HG03095 (cell line): ENCODE measurements at regions not wholly inside any gene's neighbourhood (a gene's known extent, or its start where the extent isn't known, plus 50 kb on each side); places are given as distances from the start of the nearest gene placed in this dataset.

ENCODE experiments used
- ATAC-seq: cut with Tn5 transposase; IDR thresholded peaks from one replicate; pipeline ENCODE4 v1.9.1; 2021; ENCODE audit warnings: moderate library complexity; ENCODE audit not compliant: unreplicated experiment

GRCh38 chr6:10305790-10306415, 109.0 kb downstream of the TFAP2A start:
- no peak for ATAC-seq

GRCh38 chr6:10303608-10304506, 111.0 kb downstream of the TFAP2A start:
- no peak for ATAC-seq

GRCh38 chr6:10302566-10303235, 112.2 kb downstream of the TFAP2A start:
- no peak for ATAC-seq

- ATAC-seq: no peak
Measured at GRCh38 chr6:10300071-10300470, 114.8 kb downstream of the TFAP2A start.

GRCh38 chr6:10297832-10298231, 117.0 kb downstream of the TFAP2A start:
- no peak for ATAC-seq

GRCh38 chr6:10278746-10279145, 136.1 kb downstream of the TFAP2A start:
- ATAC-seq: no peak

GRCh38 chr6:10276660-10277287, 138.1 kb downstream of the TFAP2A start:
- no peak for ATAC-seq

GRCh38 chr6:10276106-10276505, 138.8 kb downstream of the TFAP2A start:
- ATAC-seq: no peak

- no peak for ATAC-seq
Measured at GRCh38 chr6:10272591-10272990, 142.3 kb downstream of the TFAP2A start.

- no peak for ATAC-seq
Measured at GRCh38 chr6:10271982-10272381, 142.9 kb downstream of the TFAP2A start.

- ATAC-seq: no peak
Measured at GRCh38 chr6:10269814-10270472, 144.9 kb downstream of the TFAP2A start.

- no peak for ATAC-seq
Measured at GRCh38 chr6:10268611-10269310, 146.1 kb downstream of the TFAP2A start.

- ATAC-seq: no peak
Measured at GRCh38 chr6:10268111-10268510, 146.8 kb downstream of the TFAP2A start.

- no peak for ATAC-seq
Measured at GRCh38 chr6:10266462-10266861, 148.4 kb downstream of the TFAP2A start.

- ATAC-seq: no peak
Measured at GRCh38 chr6:10266061-10266460, 148.8 kb downstream of the TFAP2A start.

- ATAC-seq: no peak
Measured at GRCh38 chr6:10262505-10262904, 152.4 kb downstream of the TFAP2A start.

GRCh38 chr6:10259671-10260070, 155.2 kb downstream of the TFAP2A start:
- no peak for ATAC-seq

- ATAC-seq: no peak
Measured at GRCh38 chr6:10258341-10258740, 156.5 kb downstream of the TFAP2A start.

GRCh38 chr6:10256113-10256690, 158.7 kb downstream of the TFAP2A start:
- no peak for ATAC-seq
